ENCODE measurements at regions not wholly inside any gene's neighbourhood (a gene's known extent, or its start where the extent isn't known, plus 50 kb on each side); places are given as distances from the start of the nearest gene placed in this dataset.
"Not testable (repeated sequence)": the region's sequence is repeated elsewhere in the genome, so short reads cannot be mapped to it uniquely, and the experiment has no call there.

DNA sequence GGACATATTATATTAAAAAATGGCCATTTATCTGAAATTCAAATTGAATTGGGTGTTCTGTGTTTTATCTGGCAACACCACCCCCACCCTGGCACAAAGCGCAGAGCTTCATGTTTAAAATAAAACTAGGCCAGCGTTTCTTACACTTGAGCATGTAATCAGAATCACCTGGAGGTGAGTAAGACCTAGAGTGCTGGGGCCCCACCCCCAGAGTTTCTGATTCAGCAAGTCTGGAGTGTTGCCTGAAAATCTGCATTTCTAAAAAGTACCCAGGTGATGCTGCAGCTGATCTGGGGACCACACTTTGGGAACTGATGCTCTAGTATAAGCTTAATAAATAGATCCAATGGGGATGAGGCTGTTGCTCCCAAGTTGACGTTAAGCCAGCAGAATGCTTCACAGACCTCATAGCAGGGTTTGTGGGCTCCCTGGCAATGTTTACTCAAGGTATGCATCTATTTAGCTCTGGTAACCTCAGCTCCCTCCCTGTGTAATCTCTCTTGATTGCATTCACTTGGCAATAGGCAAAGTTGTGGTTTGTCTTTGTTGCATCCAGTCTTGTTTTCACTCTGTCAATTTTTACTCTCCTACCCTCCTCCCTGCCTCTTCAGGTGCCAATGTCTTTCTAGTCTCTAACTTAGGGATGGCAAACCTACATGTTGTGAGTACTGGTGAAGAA is 99.8 kb upstream of the TEX13D start:
- CTCF ChIA-PET: no interaction called here
- POLR2A ChIA-PET: interaction anchor here (1.0 kb wide), 1 partner anchor 110 kb away, joined by 7 read pairs; no protein-coding TSS in a partner anchor

DNA sequence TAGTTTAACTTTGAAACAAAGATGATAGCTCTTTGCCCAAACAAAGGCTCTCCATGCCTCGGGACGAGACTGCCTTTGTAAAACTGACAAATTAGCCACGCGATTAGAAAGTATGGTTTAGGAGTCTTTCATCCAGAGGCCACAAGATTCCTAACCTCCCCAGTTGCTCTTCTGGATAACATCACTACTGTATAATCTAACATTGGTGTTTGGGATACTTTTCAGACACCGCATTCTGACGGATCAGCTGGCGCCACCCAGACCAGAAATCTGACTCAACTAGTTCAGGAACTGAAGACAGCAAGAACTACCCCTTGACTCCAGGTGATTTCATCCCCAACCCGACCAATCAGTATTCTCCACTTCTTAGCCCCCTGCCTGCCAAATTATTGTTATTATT is 98.1 kb upstream of the TEX13D start:
- ChIA-PET CTCF (no interaction called here), POLR2A (no interaction called here)

DNA sequence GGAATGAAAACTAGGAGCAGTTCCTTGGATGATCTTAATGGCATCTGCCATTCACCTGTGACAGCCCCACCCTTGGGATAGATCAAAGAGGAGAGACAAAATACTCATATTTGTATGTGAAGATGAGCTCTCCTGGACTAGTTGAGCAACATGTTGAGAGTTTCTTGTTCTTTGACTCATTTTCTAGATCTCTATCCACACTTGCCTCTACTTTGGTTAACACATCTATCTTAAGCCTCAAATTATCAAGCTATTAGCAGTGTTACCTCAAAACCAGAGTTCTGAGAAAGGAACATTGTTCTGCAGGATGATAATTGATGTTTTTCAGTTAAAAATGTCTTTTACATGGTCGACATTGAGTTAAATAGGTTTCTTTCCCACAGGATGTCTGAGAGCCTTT is 94.2 kb upstream of the TEX13D start:
- CTCF ChIA-PET: interaction anchor here (1.5 to 2.3 kb wide), 2 partner anchors 21 to 108 kb away, joined by 5 to 9 read pairs; partner anchors contain the start of gene SH2D1A
- POLR2A ChIA-PET: interaction anchor here (1.6 kb wide), 1 partner anchor 108 kb away, joined by 4 read pairs; the partner anchor contains the start of gene SH2D1A

DNA sequence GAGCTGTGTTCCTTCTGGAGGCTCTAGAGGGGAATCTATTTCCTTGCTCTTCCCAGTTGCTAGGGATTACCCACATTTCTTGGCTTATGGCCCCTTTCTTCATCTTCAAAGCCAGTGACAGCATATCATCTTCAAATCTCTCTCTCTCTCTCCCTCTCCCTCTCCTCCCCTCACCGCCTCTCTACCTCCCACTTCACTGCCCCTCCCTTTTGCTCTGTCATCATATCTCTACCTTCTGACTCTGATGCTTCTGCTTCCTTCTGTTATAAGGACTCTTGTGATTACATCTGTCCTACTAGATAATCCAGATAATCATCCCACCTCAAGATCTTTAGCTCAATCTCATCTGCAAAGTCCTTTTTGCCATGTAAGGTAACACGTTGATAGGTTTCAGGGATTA is 93.1 kb upstream of the TEX13D start:
- CTCF ChIA-PET: interaction anchor here (0.6 to 2.3 kb wide), 3 partner anchors 22 to 217 kb away, joined by 3 to 9 read pairs (median 5); partner anchors contain the start of gene SH2D1A
- POLR2A ChIA-PET: interaction anchor here (1.6 kb wide), 1 partner anchor 107 kb away, joined by 4 read pairs; the partner anchor contains the start of gene SH2D1A

DNA sequence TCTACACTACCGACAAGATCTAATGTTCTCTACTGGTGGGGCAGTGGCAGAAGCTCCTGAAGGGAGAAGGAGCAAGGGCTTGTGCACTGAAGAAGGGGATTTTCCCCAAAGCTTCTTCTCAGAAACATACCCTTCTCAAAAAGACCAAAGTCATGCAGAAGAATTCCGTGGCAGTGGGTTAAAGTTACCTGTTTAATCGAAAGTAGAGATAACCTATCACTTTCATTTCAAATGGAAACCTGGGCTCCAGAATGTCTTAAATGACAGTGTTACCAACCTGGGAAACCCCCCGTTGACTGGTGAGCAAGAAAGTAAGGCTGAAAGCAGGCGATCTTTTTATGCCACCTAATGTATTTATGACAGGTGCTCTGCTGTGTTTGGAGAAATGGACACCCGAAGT is 92.5 kb upstream of the TEX13D start:
- CTCF ChIA-PET: interaction anchor here (2.3 kb wide), 1 partner anchor 23 kb away, joined by 9 read pairs; no protein-coding TSS in a partner anchor
- POLR2A ChIA-PET: no interaction called here

DNA sequence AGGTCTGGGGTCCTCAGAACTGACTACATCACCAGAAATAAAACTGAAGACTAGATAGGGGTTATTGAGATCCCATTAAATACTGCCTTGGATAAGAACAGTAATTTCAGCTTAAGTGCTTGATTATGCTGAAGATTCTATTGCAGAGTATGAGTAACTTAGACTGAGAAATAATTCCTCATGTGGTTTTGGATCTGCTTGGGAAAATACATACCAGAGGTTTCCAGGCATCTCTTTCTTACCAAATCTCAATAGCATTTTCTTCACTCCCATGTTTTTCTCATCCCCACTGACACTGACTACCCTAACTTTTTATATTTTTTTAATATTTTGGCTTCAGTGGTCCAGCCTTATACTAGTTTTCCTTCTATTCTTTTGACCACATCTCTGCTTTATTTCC is 92.0 kb upstream of the TEX13D start:
- POLR2A ChIA-PET: no interaction called here
- CTCF ChIA-PET: no interaction called here

DNA sequence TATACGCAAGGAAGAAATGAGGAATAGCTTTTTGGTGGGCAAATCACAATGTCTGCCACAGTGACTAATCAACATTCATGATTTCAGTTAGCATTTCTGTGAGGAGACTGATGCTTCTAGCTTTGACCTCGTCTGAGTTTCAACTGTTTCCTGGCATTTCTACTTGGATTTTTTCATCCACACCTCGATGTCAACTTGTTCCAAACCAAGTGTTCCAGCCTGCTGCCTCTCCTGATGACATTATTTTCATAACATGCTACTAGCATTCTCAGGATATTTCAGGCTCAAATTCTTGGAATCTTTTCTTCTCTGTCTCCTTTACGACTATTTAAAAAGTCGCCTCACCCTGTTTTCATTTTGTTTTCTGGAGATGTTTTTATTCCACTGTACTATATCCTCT is 90.3 kb upstream of the TEX13D start:
- ChIA-PET CTCF (no interaction called here), POLR2A (interaction anchor here (0.7 kb wide), 1 partner anchor 128 kb away, joined by 3 read pairs; no protein-coding TSS in a partner anchor)

DNA sequence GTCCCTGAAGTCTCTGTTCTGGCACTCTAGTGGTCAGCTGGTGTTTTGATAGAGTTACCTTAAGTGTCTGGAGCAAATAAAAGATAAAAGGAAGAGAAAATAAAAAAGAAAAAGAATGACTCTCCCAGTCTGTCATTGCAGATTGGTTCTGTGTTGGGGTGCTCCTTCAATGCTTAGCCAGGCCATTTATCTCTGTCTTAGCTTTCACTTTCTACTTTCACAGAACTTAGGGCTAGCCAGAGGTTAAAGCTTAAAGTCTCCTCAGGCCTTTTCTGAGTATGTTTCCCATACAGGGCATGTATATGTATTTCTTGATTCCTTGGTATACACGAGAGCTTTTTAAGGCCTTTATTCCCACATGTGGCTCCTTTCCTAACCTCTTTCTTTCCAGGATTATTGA is 83.1 kb upstream of the TEX13D start:
- ChIA-PET POLR2A (no interaction called here), CTCF (no interaction called here)

DNA sequence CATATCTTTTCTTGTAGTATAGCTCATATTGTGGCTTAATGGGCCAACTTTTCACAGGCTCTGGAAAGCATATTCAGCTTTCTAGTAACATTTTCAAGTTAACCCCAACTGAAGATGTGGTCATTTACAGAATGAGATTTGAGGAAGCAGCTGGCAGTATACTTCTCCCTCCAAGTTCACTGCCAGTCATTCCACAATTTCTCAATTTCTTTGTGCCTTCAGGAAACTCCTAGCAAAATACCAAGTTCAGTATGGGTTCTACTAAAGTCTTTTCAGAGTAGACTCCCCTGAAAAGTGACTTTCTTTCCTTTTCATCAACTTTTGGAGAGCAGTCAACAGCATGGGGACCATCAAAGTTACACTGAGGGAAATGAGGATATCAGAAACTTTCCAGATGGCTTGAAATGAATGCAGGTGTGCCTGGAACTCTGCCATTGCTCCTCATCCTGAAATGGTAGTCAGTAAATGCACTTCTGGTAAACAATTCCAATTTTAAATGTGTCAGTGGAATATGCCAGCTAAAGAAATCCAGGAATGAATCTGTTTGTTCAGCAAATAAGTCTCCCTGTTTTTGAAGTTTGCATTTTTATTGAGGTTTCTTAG is 81.5 kb upstream of the TEX13D start:
- ChIA-PET POLR2A (no interaction called here), CTCF (no interaction called here)

DNA sequence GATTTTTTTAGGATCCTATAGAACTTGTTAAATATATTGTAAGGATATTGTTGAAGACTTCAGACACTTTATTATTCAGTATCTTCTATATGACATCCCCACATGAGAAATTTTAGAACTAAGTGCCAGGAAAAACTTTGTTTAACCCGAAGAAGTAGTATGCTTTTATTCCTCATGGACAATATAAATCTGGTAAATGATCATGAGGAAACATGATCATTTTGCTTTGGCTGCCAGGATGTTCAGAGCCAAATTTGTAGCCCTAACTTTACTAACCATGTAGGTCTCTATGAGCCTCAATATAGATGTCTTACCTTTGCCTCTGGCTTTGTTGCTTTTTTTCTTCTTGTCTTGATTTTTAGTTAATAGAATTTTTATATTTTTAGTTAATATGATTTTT is 77.8 kb upstream of the TEX13D start:
- ChIA-PET CTCF (no interaction called here), POLR2A (no interaction called here)

DNA sequence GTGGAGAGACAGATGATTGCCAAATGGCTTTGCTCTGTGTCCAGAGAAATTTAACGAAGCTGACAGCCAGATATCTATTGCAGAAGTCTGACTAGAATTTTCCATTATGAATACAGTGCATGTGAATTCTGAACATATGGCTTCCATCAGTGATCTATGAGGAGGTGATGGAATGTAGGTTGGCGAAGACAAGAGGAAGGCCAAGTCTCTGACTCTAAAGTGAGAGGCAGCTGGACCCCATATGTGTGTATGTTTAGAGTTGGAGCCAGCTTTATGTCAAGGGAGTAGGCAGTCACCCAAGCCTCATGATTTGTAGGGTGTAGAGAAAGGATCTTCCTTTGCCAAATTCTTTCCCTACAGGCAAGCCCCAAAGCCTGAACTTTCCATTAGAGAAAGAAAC is 76.2 kb upstream of the TEX13D start:
- POLR2A ChIA-PET: no interaction called here

DNA sequence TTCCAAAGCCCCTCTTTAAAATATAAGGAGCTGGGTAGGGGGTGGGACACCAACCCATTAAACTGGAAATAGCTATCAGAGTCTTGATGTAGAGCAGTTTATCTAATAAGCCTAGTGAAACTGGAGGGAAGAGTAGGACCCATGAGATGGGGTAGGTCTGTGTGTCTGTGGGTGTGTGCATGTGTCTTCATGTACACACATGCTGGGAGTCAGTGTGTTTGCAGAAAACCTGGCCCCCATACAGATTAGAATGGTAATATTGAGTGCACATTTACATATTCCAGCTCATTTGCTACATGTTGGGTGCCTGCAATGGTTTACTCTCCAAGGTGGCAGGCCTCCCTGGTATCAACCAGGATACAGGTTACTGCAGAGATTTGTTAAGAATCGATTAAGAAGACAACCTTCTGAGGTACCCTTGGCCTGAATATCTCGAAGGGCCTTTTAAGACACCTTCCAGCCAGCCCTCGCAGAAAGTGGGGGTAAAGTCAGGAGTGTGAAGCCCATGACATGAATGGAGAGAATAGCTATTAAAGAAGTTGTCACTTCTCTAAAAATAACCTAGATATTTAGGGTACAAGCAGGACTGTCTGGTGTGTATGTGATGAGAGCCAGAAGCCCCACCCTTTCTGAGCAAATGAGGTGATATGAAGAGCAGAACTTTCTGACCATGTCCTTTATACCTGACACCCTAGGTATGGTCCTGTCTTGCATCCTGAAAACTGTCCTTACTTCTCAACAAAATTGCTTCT is 75.7 kb upstream of the TEX13D start:
- ChIA-PET CTCF (no interaction called here), POLR2A (no interaction called here)

More for the DNA sequence above, 76.2 kb upstream of the TEX13D start:
- CTCF ChIA-PET: no interaction called here

DNA sequence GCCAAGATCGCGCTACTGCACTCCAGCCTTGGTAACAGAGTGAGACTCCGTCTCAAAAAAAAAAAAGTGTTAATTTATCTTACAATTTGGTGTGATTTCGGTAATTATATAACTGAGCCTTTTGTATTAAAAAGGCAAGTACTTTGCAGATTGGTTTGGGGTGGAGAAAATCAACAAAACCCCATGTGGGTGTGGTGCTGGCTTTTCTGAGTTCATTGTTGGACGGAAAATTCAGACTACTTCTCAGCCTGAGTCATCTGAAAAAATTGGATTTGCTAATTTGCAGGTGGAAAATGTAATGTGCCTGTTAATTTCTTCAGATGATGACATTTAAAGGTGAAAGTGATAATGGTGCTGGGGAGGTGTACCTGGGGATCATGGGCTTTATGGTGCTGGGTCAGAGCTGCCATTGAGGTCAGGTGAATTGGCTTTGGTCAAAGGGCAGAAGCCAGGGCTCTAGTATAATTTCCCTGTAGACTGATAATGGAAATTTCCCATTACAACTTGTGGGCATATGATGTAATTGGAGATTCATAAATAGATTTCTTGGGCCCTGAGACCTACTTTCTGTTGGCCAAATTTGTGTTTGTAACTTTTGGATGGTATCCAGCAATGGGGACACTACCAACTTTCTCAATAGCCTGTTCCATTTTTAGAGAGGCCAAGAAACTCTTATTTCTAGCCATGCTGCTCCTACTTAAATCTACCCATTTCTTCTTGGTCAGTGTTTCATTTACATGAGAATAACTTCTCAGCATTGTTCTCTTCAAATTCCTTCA is 74.3 kb upstream of the TEX13D start:
- POLR2A ChIA-PET: no interaction called here
- CTCF ChIA-PET: no interaction called here

DNA sequence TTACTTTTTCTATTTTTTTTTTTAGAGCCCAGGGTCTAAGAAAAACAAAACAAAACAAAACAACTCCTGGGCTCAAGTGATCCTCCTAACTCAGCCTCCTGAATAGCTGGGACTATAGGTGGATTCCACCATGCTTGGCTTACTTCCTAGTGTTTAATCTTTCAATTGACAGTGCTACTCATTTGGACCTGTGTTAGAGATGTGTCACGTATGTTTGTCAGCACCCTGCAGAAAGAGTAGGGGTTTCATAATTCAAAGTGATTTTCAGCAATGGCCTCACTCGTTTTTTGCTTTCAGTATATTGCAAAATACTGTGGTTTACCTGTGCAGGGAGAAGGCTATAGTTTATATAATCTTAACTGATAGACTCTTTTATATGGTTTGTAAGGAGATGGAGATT is 71.6 kb upstream of the TEX13D start:
- POLR2A ChIA-PET: no interaction called here
- CTCF ChIA-PET: no interaction called here

DNA sequence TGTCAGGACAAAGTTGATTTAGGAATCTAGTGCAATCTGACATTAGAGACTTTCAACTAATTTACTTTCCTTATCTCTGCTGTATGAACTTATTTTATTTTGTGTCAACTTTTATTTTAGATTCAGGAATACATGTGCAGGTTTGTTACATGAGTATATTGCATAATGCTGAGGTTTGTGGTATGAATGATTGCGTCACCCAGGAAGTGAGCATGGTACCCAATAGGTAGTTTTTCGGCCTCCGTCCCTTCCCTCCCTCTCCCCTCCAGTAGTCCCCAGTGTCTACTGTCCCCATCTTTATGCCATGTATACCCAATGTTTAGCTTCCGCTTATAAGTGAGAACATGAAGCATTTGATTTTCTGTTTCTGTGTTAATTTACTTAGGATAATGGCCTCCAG is 68.7 kb upstream of the TEX13D start:
- CTCF ChIA-PET: no interaction called here
- POLR2A ChIA-PET: no interaction called here

DNA sequence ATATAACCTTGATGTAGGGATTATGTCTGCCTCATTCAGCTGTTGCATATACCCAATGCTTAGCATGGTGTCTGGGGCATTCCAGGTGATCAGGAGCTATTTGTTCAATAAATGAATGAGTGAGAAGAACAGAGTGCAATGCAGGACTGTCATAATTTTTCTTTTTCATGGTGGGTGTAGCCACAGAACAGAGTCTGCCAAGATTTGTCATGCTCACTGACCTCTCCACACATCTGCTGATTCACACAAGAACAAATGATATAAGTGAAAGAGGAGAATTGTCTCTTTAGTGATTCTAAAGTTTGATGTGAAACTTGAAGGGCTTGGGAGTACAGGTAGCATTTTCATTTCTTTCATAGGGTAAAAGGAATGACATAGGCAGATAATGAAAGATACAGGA is 64.4 kb upstream of the TEX13D start:
- ChIA-PET POLR2A (no interaction called here), CTCF (no interaction called here)

DNA sequence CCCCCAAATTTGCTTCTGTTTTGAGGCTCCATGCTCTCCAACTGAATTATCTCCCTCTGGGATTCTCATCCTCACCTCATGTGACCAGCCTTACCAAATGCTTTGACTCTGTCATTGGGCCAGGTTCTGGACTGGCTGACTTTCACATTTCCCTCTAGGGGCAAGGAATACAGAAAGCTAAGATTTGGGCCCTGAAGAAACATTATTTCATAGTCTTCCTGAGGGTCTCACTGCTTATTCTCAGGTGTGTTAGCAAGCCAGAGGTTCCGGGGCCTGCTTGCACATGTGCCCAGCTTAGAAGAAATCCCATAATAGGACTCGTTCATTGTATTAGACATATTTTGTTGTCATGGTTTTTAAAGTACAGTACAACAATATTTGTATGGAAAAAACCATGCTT is 62.6 kb upstream of the TEX13D start:
- ChIA-PET CTCF (no interaction called here), POLR2A (no interaction called here)

DNA sequence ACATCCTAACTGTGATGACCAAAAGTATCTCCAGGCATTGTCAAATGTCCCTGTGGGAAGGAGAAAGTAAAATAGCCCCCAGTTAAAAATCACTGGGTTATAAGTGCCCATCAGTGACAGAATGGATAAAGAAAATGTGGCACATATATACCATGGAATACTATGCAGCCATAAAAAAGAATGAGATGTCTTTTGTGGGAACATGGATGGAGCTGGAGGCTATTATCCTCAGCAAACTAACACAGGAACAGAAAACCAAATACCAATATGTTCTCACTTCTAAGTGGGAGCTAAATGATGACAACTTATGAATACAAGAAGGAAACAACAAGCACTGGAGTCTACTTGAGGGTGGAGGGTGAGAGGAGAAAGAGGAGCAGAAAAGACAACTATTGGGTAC is 60.9 kb upstream of the TEX13D start:
- POLR2A ChIA-PET, CTCF ChIA-PET: not testable (repeated sequence)

DNA sequence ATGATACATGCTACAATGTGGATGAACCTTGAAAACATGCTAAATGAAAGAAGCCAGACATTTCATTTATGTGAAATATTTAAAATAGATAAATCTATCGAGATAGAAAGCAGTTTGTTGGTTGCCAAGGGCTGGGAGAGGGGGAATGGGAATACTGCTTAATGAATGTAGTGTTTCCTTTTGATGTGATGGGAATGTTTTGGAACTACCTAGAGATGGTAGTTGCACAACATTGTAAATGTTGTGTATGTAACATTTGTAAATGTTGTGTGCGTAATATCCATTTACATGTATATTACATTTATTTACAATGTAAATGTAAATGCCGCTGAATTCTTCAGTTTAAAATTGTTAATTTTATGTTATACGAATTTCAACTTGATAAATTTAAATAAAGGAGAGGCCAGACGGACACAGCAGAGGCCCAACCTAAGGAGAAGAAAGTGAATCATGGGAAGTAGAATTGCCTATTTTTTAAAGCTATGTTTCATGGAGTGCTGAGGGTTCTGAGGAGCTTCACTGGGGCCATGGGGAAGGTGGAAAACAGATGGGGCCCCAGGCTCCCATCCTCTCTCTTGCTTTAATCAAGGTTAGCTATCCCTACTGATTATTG is 60.0 kb upstream of the TEX13D start:
- CTCF ChIA-PET: no interaction called here
- POLR2A ChIA-PET: no interaction called here
